NCI-H2081 treated with DMSO at 0.1 percent for 48 hours (cell line): ENCODE measurements at regions not wholly inside any gene's neighbourhood (a gene's known extent, or its start where the extent isn't known, plus 50 kb on each side); places are given as distances from the start of the nearest gene placed in this dataset.

Experiments used
- DNase-seq: peaks from one replicate; lab custom pipeline; 2025; lab: John Stamatoyannopoulos, UW

DNA sequence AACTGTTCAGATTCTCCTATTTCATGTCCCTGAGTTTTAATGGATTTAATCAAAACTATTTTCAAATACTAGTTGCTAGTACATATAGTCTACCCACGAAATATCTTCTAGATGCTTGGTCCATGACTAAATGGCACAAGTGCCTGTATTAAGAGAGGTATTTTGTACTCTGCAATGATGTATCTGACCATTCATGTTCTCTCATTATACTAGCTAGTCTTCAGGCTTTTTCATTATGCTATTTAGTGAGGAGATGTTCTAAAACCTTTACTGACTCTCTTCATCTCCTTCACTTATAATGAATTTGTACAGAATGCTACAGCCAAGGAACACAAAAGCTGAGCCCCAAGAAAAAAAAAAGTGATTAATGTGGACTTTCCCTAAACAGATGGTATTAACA, 222.5 kb downstream of the AHR start:
- no peak for DNase-seq

DNA sequence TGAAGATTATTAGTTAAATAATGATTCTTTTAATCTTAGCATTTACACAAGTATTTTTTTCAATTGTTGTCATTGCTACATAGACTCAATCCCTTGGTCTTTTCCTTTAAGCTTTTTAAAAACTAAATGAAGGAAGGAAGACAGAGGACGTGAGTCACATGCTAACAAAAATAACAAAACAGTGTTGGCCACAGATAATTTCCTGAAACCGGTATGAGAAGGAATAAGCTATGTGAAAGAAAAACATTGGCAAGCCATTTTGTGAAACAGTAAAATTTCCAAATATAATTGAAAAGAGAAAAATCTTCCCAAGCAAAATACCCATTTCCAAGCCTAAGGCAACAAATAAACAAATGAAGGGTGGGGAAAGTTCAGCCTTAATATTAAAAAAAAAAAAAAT, 223.0 kb downstream of the AHR start:
- DNase-seq, result no peak

DNA sequence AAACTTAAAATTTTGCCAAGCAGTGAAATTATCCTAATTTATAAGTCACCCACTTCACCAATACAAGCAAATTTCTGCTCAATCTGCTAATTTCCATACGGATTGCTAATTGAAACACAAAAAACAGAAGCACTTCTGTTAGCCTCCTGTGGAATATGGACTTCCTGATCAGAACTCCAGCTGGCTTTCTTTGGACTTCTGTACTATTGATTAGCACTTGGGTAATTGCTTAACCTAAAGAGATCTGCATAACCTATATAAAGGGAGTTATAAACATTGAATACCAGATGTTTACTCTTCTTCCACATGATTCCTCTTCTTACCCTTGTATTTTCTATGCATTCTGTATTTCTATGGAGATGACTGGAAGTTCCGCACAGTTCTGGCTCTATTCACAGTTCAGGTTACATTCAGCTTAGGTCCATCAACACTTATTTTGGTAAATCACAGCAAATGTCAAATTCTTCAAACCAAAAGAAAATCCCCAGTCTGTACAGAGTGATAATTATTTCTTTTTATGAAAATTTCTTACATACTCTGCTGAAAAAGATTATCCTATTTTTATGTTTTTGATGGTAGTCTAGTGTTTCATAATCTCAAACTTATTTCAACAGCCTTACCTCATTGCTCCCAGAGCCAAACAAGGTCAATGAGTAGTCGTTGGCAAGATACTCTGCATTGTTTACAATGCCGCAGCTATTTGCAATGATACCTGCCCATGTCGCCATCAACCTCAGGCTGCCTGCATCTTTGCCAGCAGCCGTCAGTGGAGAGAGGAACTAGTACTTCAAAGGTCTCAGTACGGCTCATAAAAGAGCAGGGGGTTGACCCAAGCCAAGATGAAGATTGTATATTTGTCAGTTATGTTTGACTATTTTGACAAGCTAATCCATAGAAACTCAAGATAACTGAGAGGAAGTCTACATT, 225.6 kb downstream of the AHR start:
- no peak for DNase-seq

DNA sequence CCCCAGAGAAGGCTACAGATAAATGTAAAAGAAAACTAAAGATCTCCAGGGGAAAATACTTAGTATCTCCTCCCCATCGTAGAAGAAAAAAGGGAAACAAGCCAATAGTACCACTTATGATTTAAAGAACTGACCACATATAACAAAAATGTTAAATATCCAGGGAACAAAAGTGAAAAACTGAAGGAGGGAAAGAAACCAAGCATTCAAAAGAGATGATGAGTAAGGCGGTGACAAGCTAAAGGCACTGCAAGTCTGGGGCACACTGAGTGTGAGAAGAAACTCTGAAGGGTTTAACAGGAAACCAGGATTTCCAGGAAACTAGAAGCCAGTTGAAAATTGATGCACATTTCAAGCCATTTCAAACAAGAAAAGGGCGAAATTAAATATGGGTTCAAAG, 226.3 kb downstream of the AHR start:
- DNase-seq, result no peak

DNA sequence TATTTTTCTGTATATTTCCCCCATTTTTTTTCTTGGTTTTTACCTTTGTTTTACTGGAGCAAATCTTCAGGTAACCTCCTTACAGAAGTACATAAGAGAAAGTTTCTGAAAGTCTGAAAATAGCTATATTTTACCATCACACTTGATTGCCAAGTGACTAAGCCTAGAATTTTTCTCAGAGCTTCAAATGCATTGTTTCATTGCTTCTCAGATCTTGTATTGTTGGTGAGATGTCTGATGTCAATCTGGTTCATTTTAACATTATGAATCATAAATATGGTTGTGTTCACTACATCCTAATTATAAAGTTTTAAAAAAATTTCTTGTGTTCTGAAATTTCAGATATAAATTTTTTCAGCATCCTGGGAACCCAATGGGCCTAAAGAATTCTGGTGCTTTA, 228.2 kb downstream of the AHR start:
- no peak for DNase-seq

DNA sequence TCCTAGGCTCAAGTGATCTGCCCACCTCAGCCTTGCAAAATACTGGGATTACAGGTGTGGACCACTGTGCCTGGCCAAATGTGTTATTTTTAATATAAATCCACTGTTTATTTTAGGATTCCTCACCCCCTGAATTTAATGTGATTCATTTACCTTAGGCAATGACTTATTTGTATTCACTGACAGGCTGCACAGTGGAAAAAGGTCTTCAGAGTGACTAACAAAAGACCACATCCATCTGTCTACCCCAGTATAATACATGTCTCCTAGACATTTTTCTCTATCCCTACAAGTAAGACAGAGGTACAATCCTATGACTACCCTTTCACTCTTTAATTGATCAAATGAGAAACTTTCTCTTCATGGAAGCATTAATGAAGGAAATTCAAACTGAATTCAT, 230.2 kb downstream of the AHR start:
- DNase-seq, result no peak

DNA sequence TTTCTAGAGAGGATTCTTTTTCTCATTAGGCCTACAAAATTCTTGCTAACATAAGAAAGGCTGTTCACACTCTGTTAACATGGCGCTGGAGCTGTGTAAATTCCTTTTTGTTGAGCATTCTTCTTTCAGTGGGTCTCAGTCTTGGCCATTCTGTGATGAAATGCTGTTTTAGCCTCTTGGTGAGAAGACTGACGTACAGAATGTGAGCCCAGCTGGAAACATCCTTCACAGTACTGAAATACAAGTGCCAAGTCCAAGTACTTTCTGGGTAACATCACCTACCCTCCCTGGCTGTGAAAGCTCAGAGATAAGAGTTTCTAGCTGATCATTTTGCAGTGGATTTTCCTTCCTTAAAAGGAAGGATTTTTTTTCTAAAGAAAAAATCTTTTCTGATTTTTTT, 231.8 kb downstream of the AHR start:
- DNase-seq, result no peak

DNA sequence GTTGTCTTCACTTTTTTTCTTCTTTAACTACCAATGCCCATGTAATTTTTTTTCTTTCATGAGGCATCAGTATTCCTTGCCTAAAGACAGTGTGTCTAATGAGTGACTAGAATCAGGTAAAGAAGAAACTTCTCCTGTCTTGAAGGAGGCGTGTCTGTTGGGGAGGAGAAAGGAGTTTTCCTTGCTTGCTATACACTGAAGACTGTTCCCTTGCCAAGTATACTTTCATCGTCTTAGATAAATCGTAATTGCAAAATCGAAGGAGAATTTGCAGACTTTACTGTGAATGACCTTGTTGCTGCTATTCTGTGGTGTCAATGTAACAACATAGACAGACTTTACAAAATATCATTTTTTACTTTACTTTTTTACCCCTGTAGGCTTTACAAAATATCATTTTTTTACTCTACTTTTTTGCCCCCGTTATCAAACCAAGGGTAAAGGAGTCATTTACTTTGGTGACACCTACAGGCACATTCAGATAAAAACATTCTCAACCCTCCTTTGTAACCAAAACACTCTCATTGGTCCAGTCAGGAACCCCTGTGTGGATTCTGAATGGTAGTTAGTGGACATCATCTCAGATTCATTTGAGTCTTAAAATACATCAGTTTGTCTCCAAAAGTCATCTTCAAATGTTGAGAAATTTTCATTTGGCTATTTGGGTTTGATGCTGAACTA, 232.4 kb downstream of the AHR start:
- no peak for DNase-seq

DNA sequence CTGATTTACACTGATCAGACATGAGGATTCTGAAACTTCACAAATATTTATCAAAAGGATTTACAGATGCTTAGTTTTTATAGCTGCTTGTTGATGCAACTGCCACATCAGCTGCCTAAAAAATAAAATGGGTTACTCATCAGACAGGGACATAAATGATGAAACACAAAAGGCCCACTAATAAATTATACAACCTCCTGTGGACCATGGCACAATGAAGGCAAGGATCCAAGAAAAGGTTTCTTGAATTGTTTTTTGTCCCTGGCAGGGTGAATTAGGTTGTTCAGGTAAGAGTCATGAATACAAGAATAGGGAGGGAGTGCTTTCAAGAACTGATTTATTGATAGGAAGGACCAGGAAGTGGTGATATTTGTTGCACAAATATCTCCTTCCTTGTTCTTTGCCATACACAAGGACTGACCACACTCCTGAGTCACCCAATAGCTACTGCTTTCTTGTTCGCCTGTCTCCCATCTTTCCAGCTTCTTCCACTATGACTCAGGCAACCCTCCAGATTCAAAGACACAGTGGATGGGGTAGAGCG, 234.5 kb downstream of the AHR start:
- no peak for DNase-seq

DNA sequence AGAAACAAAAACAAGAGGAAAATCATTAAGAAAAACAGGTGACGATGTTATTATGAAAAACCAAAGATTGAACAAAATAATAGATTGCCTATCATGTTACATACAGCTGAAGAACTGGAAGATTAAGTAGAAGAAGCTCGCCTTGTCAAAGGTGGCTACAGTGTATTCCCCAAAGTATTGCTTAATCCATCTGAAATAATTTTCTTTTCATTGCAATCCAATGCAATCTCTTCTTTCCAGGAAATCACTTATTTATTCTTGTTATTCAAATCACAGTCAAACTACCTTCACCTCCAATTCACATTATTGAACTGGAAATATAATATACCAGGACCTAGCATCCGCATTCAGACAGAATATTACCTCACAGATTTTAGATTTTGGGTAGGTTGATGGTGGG, 235.9 kb downstream of the AHR start:
- no peak for DNase-seq

DNA sequence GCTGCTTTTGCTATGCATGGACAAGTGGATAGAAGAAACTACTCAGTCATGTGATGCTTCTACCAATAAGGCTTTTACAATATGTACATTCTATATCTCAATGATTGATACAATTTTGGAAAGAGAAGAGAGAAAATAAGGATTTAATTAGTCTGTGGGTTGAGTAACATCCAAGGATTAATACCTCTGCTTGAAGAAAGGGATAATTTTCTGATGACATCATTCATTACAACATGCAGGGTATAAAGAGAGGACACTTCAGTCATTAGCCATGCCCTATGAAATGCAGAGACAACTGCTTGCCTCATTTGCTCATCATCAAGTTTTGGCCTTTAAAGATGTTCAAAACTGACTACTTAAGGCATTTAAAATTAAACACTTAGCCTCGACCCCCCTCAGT, 237.3 kb downstream of the AHR start:
- DNase-seq, result no peak

DNA sequence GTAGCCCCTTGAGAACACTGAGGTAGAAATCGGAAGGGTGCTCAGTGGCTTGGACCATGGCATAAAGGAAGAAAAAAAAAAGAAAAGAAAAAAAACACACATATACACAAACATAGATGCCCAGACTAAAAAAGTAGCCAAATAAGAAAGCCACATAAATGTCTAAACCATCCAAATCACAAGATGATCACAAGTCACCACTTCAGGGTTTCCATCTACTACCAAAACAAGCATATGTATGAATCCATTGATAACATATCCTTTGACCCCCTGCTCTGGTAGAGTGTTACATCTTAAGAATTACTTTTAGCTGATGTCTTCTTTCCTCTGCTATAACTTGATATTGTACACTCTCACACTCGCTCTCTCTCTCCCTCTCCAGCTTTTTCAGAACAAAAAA, 245.9 kb downstream of the AHR start:
- DNase-seq, result no peak

DNA sequence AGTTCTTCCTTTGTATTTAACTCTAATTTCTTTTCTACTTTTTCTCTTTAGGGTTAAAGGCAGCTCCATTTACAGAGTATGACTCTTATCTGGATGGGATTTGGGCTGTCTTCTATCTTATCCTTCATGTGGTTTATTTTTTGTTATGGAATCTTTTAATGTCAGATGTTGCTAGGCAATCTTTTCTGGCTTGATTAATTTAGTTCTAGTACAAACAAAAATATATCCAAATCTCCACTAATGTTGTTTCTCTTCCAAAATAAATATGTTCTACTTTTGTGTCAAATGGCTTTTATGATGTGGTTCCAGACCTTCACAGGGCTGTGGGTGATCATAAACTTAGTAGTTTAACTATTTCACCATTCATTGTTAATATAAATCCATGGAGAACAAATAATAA, 246.9 kb downstream of the AHR start:
- no peak for DNase-seq

DNA sequence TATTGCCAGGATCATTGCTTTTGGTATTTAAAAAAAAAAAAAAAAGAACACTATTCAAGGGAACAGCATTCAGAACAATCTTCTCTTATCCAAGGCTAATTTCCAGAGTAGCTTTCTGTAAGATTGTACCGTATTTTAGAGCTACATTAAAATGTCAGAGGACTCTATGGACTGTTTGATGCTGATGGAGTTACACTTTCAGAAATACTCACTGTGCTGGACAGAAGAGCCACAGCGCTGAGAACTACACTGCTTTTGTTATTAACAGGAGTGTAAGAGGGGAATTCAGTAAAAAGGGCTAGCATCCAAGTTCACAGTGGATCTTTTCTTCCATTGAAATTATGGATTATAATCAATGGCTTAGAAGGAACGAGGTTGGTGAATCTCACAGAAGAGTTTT, 247.7 kb downstream of the AHR start:
- DNase-seq, result no peak

DNA sequence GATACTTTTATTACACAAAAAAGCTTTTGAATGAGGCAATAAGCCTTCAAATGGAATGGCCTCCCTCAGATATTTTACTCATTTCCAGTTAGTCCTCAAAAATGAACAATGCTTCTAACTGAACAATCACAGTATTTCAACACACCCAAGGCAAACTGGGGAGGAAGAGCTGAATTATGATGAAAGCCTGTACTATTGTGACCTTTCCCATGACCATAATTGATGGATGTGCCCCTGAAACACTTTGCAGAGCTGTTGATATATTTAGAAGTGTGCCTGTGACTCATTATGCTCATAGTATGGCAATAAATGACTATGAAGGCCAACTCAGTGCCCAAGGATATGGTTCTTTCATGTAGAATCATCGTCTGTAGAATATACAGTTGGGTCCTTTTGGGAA, 248.1 kb downstream of the AHR start:
- no peak for DNase-seq

DNA sequence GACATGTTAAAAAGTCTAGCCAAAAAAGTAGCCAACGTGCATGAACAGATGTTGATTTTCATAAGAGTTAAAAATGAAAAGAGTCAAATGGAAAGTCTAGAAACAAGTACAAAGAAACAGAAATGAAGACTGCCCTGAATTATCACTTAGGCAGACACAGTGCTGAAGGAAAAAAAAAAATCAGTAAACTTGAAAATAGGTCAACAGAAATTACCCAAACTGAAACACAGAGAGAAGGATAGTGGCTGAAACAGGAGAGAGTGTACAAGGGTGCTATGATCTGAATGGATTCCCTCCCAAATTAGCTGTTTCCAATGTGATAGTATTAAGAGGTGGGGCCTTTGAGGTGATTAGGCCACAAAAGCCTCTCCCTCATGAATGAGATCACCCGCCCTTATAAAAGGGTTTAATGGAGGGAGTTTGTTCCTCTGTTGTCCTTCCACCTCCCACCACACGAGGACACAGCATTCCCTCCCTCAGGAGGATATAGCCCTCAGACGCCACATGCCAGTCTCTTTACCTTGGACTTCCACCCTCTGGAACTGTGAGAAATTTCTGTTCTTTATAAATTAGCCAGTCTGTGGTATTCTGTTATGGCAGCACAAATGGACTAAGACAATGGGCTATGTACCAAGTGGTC, 249.7 kb downstream of the AHR start:
- no peak for DNase-seq

DNA sequence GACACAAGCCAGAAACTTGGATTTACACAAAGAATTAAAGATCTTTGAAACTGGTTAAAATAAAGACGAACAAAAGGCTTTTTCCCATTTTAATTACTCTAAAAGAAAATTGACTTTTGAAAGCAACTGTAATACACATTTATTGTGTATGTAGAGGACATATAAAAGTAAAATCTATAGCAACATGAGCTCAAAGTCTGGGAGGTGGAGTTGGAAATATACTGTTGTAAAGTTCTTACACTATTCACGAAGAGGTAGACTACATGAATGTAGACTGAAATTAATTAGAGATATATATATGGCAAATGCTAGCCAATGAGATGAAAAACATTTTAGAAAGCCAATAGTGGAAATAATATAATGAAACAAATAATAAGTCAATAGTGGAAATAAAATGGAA, 251.0 kb downstream of the AHR start:
- DNase-seq, result no peak

DNA sequence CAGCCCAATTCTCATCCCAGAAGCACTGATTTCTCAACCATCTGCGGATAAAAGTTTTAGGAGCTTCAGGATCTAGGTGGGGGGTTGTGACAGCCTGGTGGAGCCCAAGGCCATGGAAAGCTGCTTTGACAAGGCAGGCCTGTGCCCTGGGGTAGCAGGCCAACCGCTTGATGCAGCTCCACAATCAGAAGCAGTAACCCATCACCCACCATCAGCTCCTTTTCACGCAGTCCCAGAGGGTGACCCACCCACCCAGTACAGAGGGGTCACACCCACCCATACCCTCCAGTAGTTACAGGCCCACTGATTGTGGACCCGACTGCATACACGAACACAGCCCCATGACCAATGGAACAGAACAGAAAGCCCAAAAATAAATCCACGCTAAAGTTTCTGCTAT, 253.9 kb downstream of the AHR start:
- DNase-seq, result no peak

DNA sequence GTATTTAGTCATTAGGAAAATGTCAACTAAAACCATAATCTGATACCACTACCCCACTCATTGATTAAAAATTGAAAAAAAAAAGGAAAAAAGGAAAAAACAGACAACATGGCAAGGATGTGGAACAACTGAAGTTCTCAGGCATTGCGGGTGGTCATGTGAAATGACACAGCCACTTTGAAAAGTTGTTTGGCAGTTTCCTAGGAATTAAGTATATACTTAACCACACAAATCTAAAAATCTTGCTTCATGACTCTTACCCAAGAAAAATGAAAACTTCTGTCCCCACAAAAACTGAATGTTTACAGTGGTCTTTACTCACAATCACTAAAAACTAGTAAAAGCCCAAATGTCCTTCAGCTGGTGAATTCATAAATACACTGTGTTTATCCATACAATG, 254.5 kb downstream of the AHR start:
- DNase-seq, result no peak

DNA sequence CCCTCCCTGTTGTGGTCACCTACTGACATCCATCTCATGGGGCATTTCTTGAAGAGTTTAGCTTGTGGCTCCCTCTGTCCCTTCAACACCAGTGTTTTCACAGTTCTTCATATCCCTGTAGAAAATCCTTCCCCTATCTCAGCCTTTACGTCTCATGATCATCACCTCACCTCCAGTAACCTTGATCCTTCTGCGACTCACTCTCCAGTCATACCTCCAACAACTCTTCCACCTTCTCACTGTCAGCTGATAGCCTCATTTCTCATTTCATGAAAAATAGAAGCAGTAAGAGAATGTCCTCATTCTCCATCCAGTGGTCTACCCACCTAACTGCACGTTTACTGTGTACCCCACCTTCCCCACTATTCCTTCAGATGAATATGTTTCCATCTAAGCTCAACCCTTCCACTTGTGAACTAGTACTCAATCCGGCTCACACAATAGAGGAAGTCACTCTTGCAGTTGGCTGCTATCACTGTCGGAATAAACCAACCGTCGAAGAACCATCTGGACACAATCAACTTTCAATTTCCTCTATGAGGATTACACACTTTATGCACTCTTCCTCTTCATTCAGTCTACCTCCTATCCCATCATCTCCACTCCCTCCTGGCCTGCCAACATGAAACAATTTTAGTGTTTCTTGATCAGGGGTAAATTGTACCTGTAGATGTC, 256.0 kb downstream of the AHR start:
- no peak for DNase-seq

DNA sequence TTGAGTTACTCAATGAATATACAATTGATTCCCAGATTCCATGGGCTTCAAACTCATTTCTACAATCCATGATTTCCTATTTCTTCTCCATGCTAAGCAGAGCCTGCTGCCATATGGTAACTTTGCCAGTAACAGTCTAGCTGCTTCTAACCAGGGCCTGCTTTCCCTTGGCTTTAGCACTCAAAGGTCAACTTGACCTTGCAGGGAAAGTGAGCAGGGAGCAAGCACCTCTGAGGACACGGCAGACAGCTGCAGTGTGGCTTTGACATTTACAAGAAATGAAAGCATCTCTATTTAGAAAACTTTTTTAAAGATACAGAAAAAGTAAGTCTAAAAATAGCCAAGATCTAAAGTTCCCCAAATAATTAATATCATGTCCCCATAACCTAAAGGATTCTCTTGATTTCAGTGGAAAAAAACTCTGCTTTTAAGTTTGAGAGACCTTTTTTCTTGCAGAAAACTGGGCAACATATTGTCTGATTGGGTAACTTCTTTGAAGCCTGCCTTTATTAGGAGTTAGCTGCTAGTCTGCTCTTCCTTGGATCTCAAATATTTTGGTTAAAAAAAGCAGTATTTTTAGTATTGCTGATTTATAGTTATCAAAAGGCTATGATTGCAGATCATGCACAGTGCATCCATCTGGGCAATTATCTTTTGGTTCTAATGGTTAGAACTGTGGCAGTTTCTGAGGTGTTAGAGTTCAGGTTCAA, 257.9 kb downstream of the AHR start:
- DNase-seq, result no peak

DNA sequence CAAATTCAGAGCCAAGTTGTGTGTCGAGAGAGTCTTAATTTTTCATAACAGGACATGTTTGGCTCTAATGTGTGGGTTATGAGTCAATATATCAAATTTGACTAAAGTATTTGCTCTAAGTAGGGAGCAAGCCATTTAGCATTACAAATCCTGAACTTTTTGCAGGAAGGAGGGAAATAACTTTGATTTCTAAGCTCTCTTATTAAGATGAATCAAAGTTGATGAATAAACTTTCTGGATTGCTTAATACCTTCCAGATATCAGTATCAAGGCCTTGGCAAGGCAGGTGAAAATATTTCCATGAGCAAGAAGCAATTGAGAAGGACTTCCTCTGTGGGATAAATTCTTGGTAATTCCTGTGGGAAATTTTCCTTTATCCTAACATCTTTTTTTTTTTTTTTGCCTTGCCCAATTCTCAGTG, 258.8 kb downstream of the AHR start:
- no peak for DNase-seq
